Osteocyte (in vitro differentiated cells): ENCODE measurements at regions not wholly inside any gene's neighbourhood (a gene's known extent, or its start where the extent isn't known, plus 50 kb on each side); places are given as distances from the start of the nearest gene placed in this dataset.

Experiments
- DNase-seq: peaks from one replicate; pipeline ENCODE4 v3.0.0; 2021; ENCODE audit warnings: mixed read lengths; ENCODE audit not compliant: unreplicated experiment; ENCODE audit errors: extremely low spot score
- H3K27ac Mint-ChIP-seq: one replicate; pipeline ENCODE4 v1.8.0; 2021; ENCODE audit warnings: mild to moderate bottlenecking, mixed read lengths; ENCODE audit not compliant: unreplicated experiment
- H3K27me3 Mint-ChIP-seq: one replicate; pipeline ENCODE4 v1.8.0; 2021; ENCODE audit warnings: mixed read lengths; ENCODE audit not compliant: unreplicated experiment
- H3K36me3 Mint-ChIP-seq: one replicate; pipeline ENCODE4 v1.8.0; 2021; ENCODE audit warnings: mixed read lengths; ENCODE audit not compliant: unreplicated experiment
- H3K4me1 Mint-ChIP-seq: one replicate; pipeline ENCODE4 v1.8.0; 2021; ENCODE audit warnings: mixed read lengths; ENCODE audit not compliant: unreplicated experiment
- H3K4me3 Mint-ChIP-seq: one replicate; pipeline ENCODE4 v1.8.0; 2021; ENCODE audit warnings: mild to moderate bottlenecking, moderate library complexity, mixed read lengths; ENCODE audit not compliant: unreplicated experiment
- H3K9me3 Mint-ChIP-seq: one replicate; pipeline ENCODE4 v1.8.0; 2021; ENCODE audit warnings: mixed read lengths; ENCODE audit not compliant: unreplicated experiment
- TF ChIP-seq, protein P1 (sequence below): fragments of 200-600 bp; sonication (generic); IDR thresholded peaks from 2 replicates; pipeline ENCODE4 v1.5.0; 2021; ENCODE audit warnings: antibody characterized with exemption, mild to moderate bottlenecking, moderate library complexity

DNA sequence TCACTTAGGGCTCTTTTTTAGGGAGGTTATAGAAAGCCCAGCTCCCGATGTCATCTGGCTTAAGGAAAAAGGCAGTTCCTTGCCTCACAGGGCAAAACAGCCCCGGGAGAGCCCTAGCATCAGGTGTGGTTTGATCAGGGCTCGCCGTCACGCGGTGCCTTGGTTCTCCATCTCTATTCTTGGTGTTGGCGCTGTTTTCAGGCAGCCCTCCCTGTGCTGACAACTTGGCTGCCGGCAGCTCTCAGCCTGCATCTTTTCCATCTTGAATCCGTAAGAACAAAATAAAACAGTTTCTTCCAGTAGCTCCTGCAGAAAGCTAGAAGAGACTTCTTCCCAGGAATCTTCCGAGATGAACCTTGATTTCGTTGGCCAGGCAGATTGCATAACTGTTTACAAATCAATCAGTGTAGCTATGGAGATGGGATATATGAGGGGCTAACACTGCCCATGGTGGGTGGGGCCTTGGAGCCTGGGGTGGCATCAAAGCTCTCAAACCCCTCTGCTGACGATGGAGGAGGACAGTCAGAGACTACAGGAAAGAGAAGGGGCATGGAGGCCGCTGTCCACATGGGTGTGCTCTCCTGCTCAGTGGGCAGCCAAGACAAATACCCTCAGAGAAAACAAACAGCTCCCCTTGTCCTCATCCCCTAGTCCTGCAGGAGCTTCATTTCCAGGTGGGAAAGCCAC, 370.7 kb upstream of the C1orf174 start:
- Mint-ChIP-seq H3K9me3 (peaks cover 38% of the 10 kb centered on the region), H3K27me3 (no peaks in the 10 kb centered on the region), H3K27ac (no peak overlapping the region), H3K36me3 (no peaks in the 10 kb centered on the region), H3K4me3 (no peak overlapping the region), H3K4me1 (no peaks in the 10 kb centered on the region)
- TF ChIP-seq, protein P1, sequence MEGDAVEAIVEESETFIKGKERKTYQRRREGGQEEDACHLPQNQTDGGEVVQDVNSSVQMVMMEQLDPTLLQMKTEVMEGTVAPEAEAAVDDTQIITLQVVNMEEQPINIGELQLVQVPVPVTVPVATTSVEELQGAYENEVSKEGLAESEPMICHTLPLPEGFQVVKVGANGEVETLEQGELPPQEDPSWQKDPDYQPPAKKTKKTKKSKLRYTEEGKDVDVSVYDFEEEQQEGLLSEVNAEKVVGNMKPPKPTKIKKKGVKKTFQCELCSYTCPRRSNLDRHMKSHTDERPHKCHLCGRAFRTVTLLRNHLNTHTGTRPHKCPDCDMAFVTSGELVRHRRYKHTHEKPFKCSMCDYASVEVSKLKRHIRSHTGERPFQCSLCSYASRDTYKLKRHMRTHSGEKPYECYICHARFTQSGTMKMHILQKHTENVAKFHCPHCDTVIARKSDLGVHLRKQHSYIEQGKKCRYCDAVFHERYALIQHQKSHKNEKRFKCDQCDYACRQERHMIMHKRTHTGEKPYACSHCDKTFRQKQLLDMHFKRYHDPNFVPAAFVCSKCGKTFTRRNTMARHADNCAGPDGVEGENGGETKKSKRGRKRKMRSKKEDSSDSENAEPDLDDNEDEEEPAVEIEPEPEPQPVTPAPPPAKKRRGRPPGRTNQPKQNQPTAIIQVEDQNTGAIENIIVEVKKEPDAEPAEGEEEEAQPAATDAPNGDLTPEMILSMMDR: no peak
- DNase-seq: no peak

DNA sequence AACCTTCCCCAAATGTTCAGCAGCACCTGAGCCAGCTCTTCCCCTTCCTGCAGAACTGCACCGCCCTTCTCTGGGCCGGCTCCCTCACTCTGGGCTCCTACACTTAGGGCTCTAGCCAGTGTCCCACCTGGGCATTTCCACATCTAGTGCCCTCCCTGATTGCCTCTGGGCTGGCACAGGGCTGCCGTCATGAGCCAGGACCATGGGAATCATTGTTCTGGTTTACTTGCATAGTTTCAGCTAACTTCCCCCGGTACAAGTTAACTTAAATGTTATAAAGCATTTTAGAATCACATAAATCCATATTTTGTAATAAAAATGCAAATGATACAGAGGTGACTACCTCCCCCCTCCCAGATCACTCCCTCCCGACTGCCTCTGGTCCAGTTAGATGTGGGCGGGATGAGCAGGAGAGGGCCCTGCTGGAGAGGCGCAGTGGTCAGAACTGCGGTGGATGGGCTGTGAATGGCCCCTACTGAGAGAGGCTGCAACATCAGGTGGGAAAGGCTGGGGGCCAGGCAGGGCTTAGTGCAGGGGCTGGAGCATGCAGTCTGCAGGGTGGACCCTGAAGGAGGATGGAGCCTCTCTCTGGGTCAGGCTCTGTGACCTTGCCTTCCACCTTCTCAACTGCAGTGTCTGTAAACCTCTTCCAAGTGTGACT, 371.4 kb upstream of the C1orf174 start:
- TF ChIP-seq, protein P1: no peak
- Mint-ChIP-seq H3K4me1 (no peaks in the 10 kb centered on the region), H3K4me3 (no peak overlapping the region), H3K27ac (no peak overlapping the region), H3K27me3 (no peaks in the 10 kb centered on the region), H3K9me3 (peaks cover 36% of the 10 kb centered on the region), H3K36me3 (no peaks in the 10 kb centered on the region)
- no peak for DNase-seq

DNA sequence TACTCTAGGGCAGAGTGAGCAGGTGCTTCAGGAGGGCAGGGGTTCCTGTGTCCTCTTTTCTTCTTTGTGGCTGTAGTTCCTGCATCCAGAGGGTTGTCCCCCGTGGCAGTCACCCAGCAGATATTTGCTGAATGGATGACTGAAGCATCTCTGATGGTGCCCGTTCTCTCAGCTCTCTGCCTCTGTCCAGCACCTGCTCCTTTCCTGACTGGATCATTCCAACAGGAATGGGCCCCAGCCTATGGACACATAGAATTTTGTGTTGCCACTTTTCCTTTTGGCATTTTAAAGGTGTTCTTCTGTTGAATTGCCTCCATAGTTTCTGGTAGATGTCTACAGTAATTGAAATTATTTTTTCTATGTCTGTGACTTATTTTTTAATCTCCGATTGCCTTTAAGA, 372.5 kb upstream of the C1orf174 start:
- H3K4me3 Mint-ChIP-seq: no peak overlapping the region
- no peaks in the 10 kb centered on the region for H3K4me1 Mint-ChIP-seq
- no peak overlapping the region for H3K27ac Mint-ChIP-seq
- DNase-seq: no peak
- H3K27me3 Mint-ChIP-seq: no peaks in the 10 kb centered on the region
- peaks cover 42% of the 10 kb centered on the region for H3K9me3 Mint-ChIP-seq
- no peaks in the 10 kb centered on the region for H3K36me3 Mint-ChIP-seq
- TF ChIP-seq, protein P1: no peak

DNA sequence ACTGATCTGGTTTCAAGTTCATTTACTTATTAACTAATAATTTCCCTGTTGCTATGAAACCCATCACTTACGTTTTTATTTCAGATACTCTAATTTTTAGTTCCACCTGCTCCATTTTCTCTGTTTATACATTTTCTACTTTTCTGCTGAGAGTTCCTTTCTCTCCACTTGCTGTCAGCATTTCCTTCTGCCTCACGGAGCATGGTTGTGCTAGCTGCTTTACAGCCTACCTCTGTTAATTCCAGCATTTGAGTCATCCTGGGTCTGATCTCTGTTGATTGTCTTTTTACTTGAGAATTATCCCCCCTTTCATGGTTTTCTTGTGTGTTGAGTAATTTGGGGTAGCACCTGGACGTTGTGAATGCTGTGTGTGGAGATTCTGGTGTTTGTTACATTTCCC, 373.2 kb upstream of the C1orf174 start:
- no peak for DNase-seq
- no peak overlapping the region for H3K4me3 Mint-ChIP-seq
- no peaks in the 10 kb centered on the region for H3K36me3 Mint-ChIP-seq
- H3K27me3 Mint-ChIP-seq: no peaks in the 10 kb centered on the region
- H3K4me1 Mint-ChIP-seq: no peaks in the 10 kb centered on the region
- peaks cover 49% of the 10 kb centered on the region for H3K9me3 Mint-ChIP-seq
- TF ChIP-seq, protein P1: no peak
- no peak overlapping the region for H3K27ac Mint-ChIP-seq

DNA sequence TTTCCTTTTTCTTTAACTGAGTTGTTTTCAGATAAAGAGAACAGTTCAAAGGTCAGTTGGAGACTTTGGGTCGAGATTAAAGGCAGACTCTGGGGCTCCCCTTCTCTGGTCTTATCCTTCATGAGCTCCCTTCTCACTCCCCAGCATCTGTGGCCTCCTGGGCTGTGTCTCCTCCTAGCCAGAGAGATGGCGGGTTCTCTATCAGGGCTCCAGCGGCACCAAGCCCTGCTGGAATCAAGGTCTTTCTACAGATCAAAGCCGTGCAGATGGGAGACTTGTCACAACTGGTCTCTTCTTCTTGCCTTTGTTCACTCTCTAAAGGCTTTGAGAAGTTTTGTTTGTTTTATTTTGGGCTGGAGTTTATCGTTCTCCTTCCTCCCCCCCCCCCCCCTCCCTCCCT, 373.7 kb upstream of the C1orf174 start:
- H3K9me3 Mint-ChIP-seq: peaks cover 50% of the 10 kb centered on the region
- TF ChIP-seq, protein P1: no peak

More for the DNA sequence above, 373.7 kb upstream of the C1orf174 start:
- DNase-seq: no peak
- Mint-ChIP-seq H3K27me3 (no peaks in the 10 kb centered on the region), H3K27ac (no peak overlapping the region), H3K36me3 (no peaks in the 10 kb centered on the region), H3K4me1 (no peaks in the 10 kb centered on the region), H3K4me3 (no peak overlapping the region)
